ENCODE measurements at regions not wholly inside any gene's neighbourhood (a gene's known extent, or its start where the extent isn't known, plus 50 kb on each side); places are given as distances from the start of the nearest gene placed in this dataset.

GRCh38 chr6:79150733-79151132 lies 72.7 kb upstream of the PHIP start:
- TF ChIP-seq EZH2 (IDR thresholded peaks at IDR 0.05; ENCODE audit: low read length, missing control alignments) = no peak
- TF ChIP-seq CTCF (conservative IDR thresholded peaks at IDR 0.05 in 1 of 2, IDR thresholded peaks at IDR 0.05 in 1 of 2; ENCODE audit: low read depth in 1 of 2, low read length in 2 of 2) = no peak

Measured in fibroblast of lung (primary cell).